K562 (cell line): ENCODE measurements at regions not wholly inside any gene's neighbourhood (a gene's known extent, or its start where the extent isn't known, plus 50 kb on each side); places are given as distances from the start of the nearest gene placed in this dataset.

ENCODE experiments used
- ATAC-seq: fragments of 200-7000 bp; cut with Tn5 transposase; 3 replicates; pipeline ENCODE4 v1.9.1; 2020; ENCODE audit warnings: moderate library complexity
- BruUV-seq: library from RNA; stranded (reverse); fragments of 400-500 nt; replicated peaks from 2 replicates; lab custom pipeline; 2021; lab: Mats Ljungman, UMichigan
- CTCF ChIA-PET: fragments of 300-600 bp; formaldehyde crosslinking; extraction: SDS; loops from one replicate; lab custom pipeline; 2021; ENCODE audit warnings: low intra/inter-chr PET ratio; lab: Yijun Ruan, JAX
- POLR2A ChIA-PET: fragments of 300-600, 350-650 bp; sonication (Branson Sonifier 250); formaldehyde crosslinking; extraction: SDS; loops from one replicate; lab custom pipeline; 2021; ENCODE audit warnings: antibody characterized with exemption, inconsistent platforms; lab: Yijun Ruan, JAX
- DNase-seq, 4 experiments: peaks; one replicate each; pipeline versions ENCODE4 v3.0.0 to v3.0.0-alpha.2; 2011 to 2018; ENCODE audit warnings: low spot score in 3 of 4, mixed read lengths in 3 of 4; ENCODE audit errors: extremely low read depth in 1 of 4
- FAIRE-seq: peaks from 2 replicates; lab custom pipeline; 2011; peaks lifted over from hg19 to GRCh38; lab: Jason Lieb, UNC
- H2AFZ ChIP-seq: 2 replicates; pipeline ENCODE4 v1.6.0; 2011; ENCODE audit warnings: low read depth, low read length, control low read depth, inconsistent platforms
- H3K27ac ChIP-seq: fragments of 200-600 bp; 3 replicates; pipeline ENCODE4 v1.8.0; 2011; ENCODE audit warnings: low read depth, mild to moderate bottlenecking, control low read depth, inconsistent platforms, low read length, moderate library complexity, mixed read lengths; ENCODE audit errors: extremely low read depth
- H3K27me3 ChIP-seq, 2 experiments: fragments of 300-600 bp in 1 of 2; 2 replicates in 1 of 2; 3 replicates in 1 of 2; pipeline versions ENCODE4 v1.6.0 to v1.8.0; 2011; ENCODE audit warnings: inconsistent platforms in 2 of 2, low read length in 2 of 2, mild to moderate bottlenecking in 1 of 2, mixed read lengths in 1 of 2, moderate library complexity in 1 of 2; ENCODE audit not compliant: control insufficient read depth in 2 of 2, insufficient read depth in 2 of 2
- H3K36me3 ChIP-seq: fragments of 300-600 bp; 3 replicates; pipeline ENCODE4 v1.8.0; 2011; ENCODE audit warnings: mild to moderate bottlenecking, low read length, inconsistent platforms; ENCODE audit not compliant: control insufficient read depth, insufficient read depth
- H3K4me1 ChIP-seq, 2 experiments: fragments of 200-600 bp in 1 of 2; replicated peaks in 1 of 2; 2 replicates in 1 of 2; 3 replicates in 1 of 2; pipeline versions ENCODE4 v1.5.1 to v1.8.0; 2011; ENCODE audit warnings: inconsistent platforms in 2 of 2, low read length in 2 of 2, mild to moderate bottlenecking in 1 of 2, mixed read lengths in 1 of 2, moderate library complexity in 1 of 2; ENCODE audit not compliant: control insufficient read depth in 2 of 2, insufficient read depth in 2 of 2
- H3K4me2 ChIP-seq: 2 replicates; pipeline ENCODE4 v1.6.1; 2011; ENCODE audit warnings: low read length, control low read depth, inconsistent platforms, mixed read lengths; ENCODE audit not compliant: insufficient read depth
- H3K4me3 ChIP-seq: fragments of 200-600 bp; sonication (generic), shearing (Covaris generic); 2 replicates; pipeline ENCODE4 v1.5.1; 2016; ENCODE audit warnings: control low read depth, inconsistent platforms
- H3K79me2 ChIP-seq: fragments of 200-600 bp; 3 replicates; pipeline ENCODE4 v1.8.0; 2011; ENCODE audit warnings: low read length, inconsistent platforms; ENCODE audit not compliant: control insufficient read depth, insufficient read depth
- H3K9ac ChIP-seq, 2 experiments: 2 replicates each; pipeline versions ENCODE4 v1.6.0 to v1.6.1; 2011; ENCODE audit warnings: low read depth in 2 of 2, low read length in 2 of 2, control low read depth in 1 of 2, inconsistent platforms in 1 of 2, mild to moderate bottlenecking in 1 of 2, mixed read lengths in 1 of 2; ENCODE audit not compliant: insufficient read depth in 1 of 2
- H3K9me1 ChIP-seq: one replicate; pipeline ENCODE4 v1.6.0; 2011; ENCODE audit warnings: inconsistent platforms, mild to moderate bottlenecking, low read length, moderate library complexity; ENCODE audit not compliant: control insufficient read depth, insufficient read depth
- H3K9me3 ChIP-seq: replicated peaks from 2 replicates; pipeline ENCODE4 v1.5.1; 2011; ENCODE audit warnings: low read depth, low read length, inconsistent platforms; ENCODE audit not compliant: control insufficient read depth, insufficient read depth
- H4K20me1 ChIP-seq: replicated peaks from 2 replicates; pipeline ENCODE4 v1.6.1; 2011; ENCODE audit warnings: low read length, inconsistent platforms, mixed read lengths; ENCODE audit not compliant: control insufficient read depth, insufficient read depth
- DACH1 ChIP-seq: fragments of 450-650 bp; IDR thresholded peaks from 2 replicates; pipeline ENCODE4 v1.6.1; 2018; ENCODE audit not compliant: partially characterized antibody
- HCFC1 ChIP-seq: IDR thresholded peaks from 2 replicates; pipeline ENCODE4 v1.6.1; 2012; ENCODE audit warnings: low read depth, low read length, improper control_type of control experiment
- HDAC6 ChIP-seq: IDR thresholded peaks from 2 replicates; pipeline ENCODE4 v1.6.1; 2012; ENCODE audit warnings: low read depth, mild to moderate bottlenecking, control low read depth, inconsistent platforms, low read length, moderate library complexity
- NFXL1 ChIP-seq: fragments of 450-650 bp; formaldehyde crosslinking; IDR thresholded peaks from 2 replicates; pipeline ENCODE4 v1.4.0; 2021; ENCODE audit warnings: mild to moderate bottlenecking
- NRF1 ChIP-seq, 2 experiments: fragments of 450-650 bp; IDR thresholded peaks in 1 of 2; conservative IDR thresholded peaks in 1 of 2; 2 replicates each; pipeline ENCODE4 v1.6.1; 2014; ENCODE audit warnings: mild to moderate bottlenecking in 2 of 2
- POLR2H ChIP-seq: IDR thresholded peaks from 2 replicates; pipeline ENCODE4 v1.6.1; 2016; ENCODE audit warnings: missing genetic modification characterization, low read depth, mild to moderate bottlenecking, control low read depth, missing compliant biosample characterization, moderate library complexity
- RBM25 ChIP-seq: fragments of 200-400 bp; formaldehyde crosslinking; IDR thresholded peaks from 2 replicates; pipeline ENCODE4 v1.6.1; 2018; ENCODE audit warnings: low read length, low read depth, moderate library complexity; ENCODE audit not compliant: severe bottlenecking
- SOX6 ChIP-seq: fragments of 450-650 bp; IDR thresholded peaks from 2 replicates; pipeline ENCODE4 v1.6.1; 2014; ENCODE audit warnings: mild to moderate bottlenecking
- TCFL5 ChIP-seq: fragments of 250-450 bp; sonication (Bioruptor Pico); conservative IDR thresholded peaks from 2 replicates; pipeline ENCODE4 v1.6.1; 2021; ENCODE audit warnings: mild to moderate bottlenecking, moderate library complexity, matching md5 sums
- ZNF184 ChIP-seq: sonication (generic); formaldehyde crosslinking; IDR thresholded peaks from 2 replicates; pipeline ENCODE4 v1.5.0; 2020; ENCODE audit warnings: missing genetic modification reagents
- ZNF76 ChIP-seq: fragments of 250-450 bp; sonication (Bioruptor Pico); IDR thresholded peaks from 2 replicates; pipeline ENCODE4 v1.4.0; 2020; ENCODE audit warnings: mild to moderate bottlenecking, moderate library complexity, borderline replicate concordance
- in situ Hi-C: fragments of 300-500 bp; cut with MboI; formaldehyde crosslinking; loops from 4 replicates; pipeline ENCODE4 v1.15.0; 2018; ENCODE audit warnings: inconsistent platforms, mixed read lengths
- intact Hi-C: fragments of 100-400 bp; cut with micrococcal nuclease; formaldehyde crosslinking; loops from 2 replicates; pipeline ENCODE4 v1.14.2; 2022

DNA sequence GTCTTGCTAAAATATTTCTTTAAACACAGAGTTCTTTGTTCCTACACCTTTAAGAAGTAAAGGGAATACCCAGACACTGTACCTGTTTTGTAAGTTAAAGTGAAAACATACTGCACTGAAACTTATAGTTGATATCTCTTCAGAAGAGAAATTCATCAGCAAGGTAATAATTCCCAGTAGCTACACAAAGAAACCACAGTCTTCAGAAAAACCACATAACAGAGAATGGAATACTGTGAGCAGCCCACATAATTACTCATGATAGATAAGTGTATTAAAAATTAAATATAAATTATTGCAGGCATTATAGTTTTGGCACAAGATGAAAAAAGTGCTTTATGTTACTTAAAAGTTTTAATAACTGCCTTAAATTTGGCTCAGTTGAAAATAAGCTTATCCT is 276.6 kb downstream of the SETD4 start:
- Histone ChIP-seq H3K27ac (no peak overlapping the region), H3K4me2 (no peak overlapping the region), H3K9me1 (no peaks in the 10 kb centered on the region), H3K9me3 (no peaks in the 10 kb centered on the region), H4K20me1 (no peaks in the 10 kb centered on the region), H3K4me1 (no peaks in the 10 kb centered on the region), H3K79me2 (no peaks in the 10 kb centered on the region), H3K36me3 (no peaks in the 10 kb centered on the region), H3K9ac (no peak overlapping the region), H3K4me3 (no peak overlapping the region), H3K27me3 (no peaks in the 10 kb centered on the region), H2AFZ (no peak overlapping the region)
- ChIA-PET POLR2A (no interaction called here), CTCF (no interaction called here)
- FAIRE-seq (no peak), DNase-seq (no peak), ATAC-seq (no peak)
- no TSS peak for BruUV-seq
- intact Hi-C loops: no loop called here
- in situ Hi-C loops: no loop called here
- no peak for TF ChIP-seq NFXL1 (CRISPR knock-in tag)
- TF ChIP-seq DACH1: no peak
- TF ChIP-seq NRF1 (conservative IDR thresholded peaks at IDR 0.05 in 1 of 2, IDR thresholded peaks at IDR 0.05 in 1 of 2): no peak
- TF ChIP-seq ZNF76 (CRISPR knock-in tag): no peak
- TF ChIP-seq RBM25: no peak
- no peak for TF ChIP-seq ZNF184 (CRISPR knock-in tag)
- no peak for TF ChIP-seq TCFL5
- TF ChIP-seq HDAC6: no peak
- no peak for TF ChIP-seq HCFC1
- no peak for TF ChIP-seq POLR2H
- no peak for TF ChIP-seq SOX6
